GM12878 (cell line): ENCODE measurements at regions not wholly inside any gene's neighbourhood (a gene's known extent, or its start where the extent isn't known, plus 50 kb on each side); places are given as distances from the start of the nearest gene placed in this dataset.

Experiments
- ATAC-seq: fragments of 200-7000 bp; cut with Tn5 transposase; 3 replicates; pipeline ENCODE4 v1.9.1; 2020; ENCODE audit warnings: mild to moderate bottlenecking, moderate library complexity
- BruUV-seq: library from RNA; stranded (reverse); fragments of 400-500 nt; replicated peaks from 2 replicates; lab custom pipeline; 2021; lab: Mats Ljungman, UMichigan
- CTCF ChIA-PET: fragments of 300-600 bp; sonication (Branson Sonifier 250); formaldehyde crosslinking; extraction: SDS; loops from one replicate; lab custom pipeline; 2021; ENCODE audit warnings: inconsistent platforms; lab: Yijun Ruan, JAX
- POLR2A ChIA-PET: fragments of 350-600 bp; formaldehyde crosslinking; extraction: SDS; loops from one replicate; lab custom pipeline; 2021; ENCODE audit warnings: inconsistent platforms; lab: Charles Lee
- RAD21 ChIA-PET: fragments of 300-600 bp; sonication (Branson Sonifier 250); formaldehyde crosslinking; loops from one replicate; lab custom pipeline; 2023; ENCODE audit warnings: antibody characterized with exemption; ENCODE audit not compliant: unreplicated experiment; lab: Charles Lee
- SMC1A ChIA-PET: fragments of 300-600 bp; sonication (Branson Sonifier 250); formaldehyde crosslinking; loops from one replicate; lab custom pipeline; 2023; ENCODE audit not compliant: unreplicated experiment, uncharacterized antibody; lab: Charles Lee
- DNase-seq: peaks from one replicate; pipeline ENCODE4 v3.0.0-alpha.2; 2011; ENCODE audit warnings: low read depth, low spot score
- FAIRE-seq: peaks from 3 replicates; lab custom pipeline; 2011; peaks lifted over from hg19 to GRCh38; lab: Jason Lieb, UNC
- H2AFZ ChIP-seq: 2 replicates; pipeline ENCODE4 v1.6.0; 2011; ENCODE audit warnings: low read depth, low read length, control low read depth; ENCODE audit not compliant: control insufficient read depth
- H3K27ac ChIP-seq: 2 replicates; pipeline ENCODE4 v1.5.1; 2011; ENCODE audit warnings: control low read depth; ENCODE audit not compliant: control insufficient read depth, insufficient read depth
- H3K27me3 ChIP-seq, 2 experiments: replicated peaks in 1 of 2; 2 replicates each; pipeline versions ENCODE4 v1.6.0 to v1.6.1; 2011; ENCODE audit warnings: low read length in 1 of 2; ENCODE audit not compliant: control insufficient read depth in 2 of 2, insufficient read depth in 2 of 2
- H3K36me3 ChIP-seq, 2 experiments: 2 replicates each; pipeline ENCODE4 v1.5.1; 2011; ENCODE audit warnings: low read length in 1 of 2; ENCODE audit not compliant: control insufficient read depth in 2 of 2, insufficient read depth in 2 of 2
- H3K4me1 ChIP-seq: 2 replicates; pipeline ENCODE4 v1.6.1; 2011; ENCODE audit warnings: mild to moderate bottlenecking, low read length, moderate library complexity, mixed read lengths; ENCODE audit not compliant: control insufficient read depth, insufficient read depth
- H3K4me2 ChIP-seq: 2 replicates; pipeline ENCODE4 v1.6.0; 2011; ENCODE audit warnings: control low read depth; ENCODE audit not compliant: control insufficient read depth, insufficient read depth
- H3K4me3 ChIP-seq: fragments of 200-600 bp; sonication (generic); 2 replicates; pipeline ENCODE4 v1.5.1; 2016
- H3K79me2 ChIP-seq: 2 replicates; pipeline ENCODE4 v1.6.0; 2011; ENCODE audit warnings: low read length; ENCODE audit not compliant: control insufficient read depth, insufficient read depth
- H3K9ac ChIP-seq: 2 replicates; pipeline ENCODE4 v1.8.0; 2011; ENCODE audit warnings: low read length, control low read depth, mixed read lengths; ENCODE audit not compliant: control insufficient read depth, insufficient read depth
- H3K9me3 ChIP-seq: replicated peaks from 3 replicates; pipeline ENCODE4 v1.5.1; 2011; ENCODE audit warnings: mild to moderate bottlenecking, low read length; ENCODE audit not compliant: control insufficient read depth, insufficient read depth
- H4K20me1 ChIP-seq: 2 replicates; pipeline ENCODE4 v1.6.0; 2011; ENCODE audit not compliant: control insufficient read depth, insufficient read depth
- BCL11A ChIP-seq: IDR thresholded peaks from 2 replicates; pipeline ENCODE4 v1.6.1; 2011; ENCODE audit warnings: low read depth, low read length
- BRCA1 ChIP-seq: IDR thresholded peaks from 2 replicates; pipeline ENCODE4 v1.6.1; 2011; ENCODE audit warnings: low read depth, low read length, improper control_type of control experiment
- CBX3 ChIP-seq: fragments of 200-600 bp; sonication (generic); IDR thresholded peaks from 2 replicates; pipeline ENCODE4 v1.6.1; 2016; ENCODE audit warnings: low read depth, borderline replicate concordance
- EED ChIP-seq: sonication (generic); IDR thresholded peaks from 2 replicates; pipeline ENCODE4 v1.6.1; 2016; ENCODE audit warnings: antibody characterized with exemption, low read depth
- ETV6 ChIP-seq, 2 experiments: fragments of 450-650 bp in 1 of 2; IDR thresholded peaks in 1 of 2; conservative IDR thresholded peaks in 1 of 2; 2 replicates each; pipeline ENCODE4 v1.6.1; 2014; ENCODE audit warnings: antibody characterized with exemption in 1 of 2, borderline replicate concordance in 1 of 2, low read depth in 1 of 2, mild to moderate bottlenecking in 1 of 2, moderate library complexity in 1 of 2
- JUND ChIP-seq: IDR thresholded peaks from 2 replicates; pipeline ENCODE4 v1.6.1; 2012; ENCODE audit warnings: low read depth, mild to moderate bottlenecking, low read length, improper control_type of control experiment, moderate library complexity
- PML ChIP-seq: IDR thresholded peaks from 2 replicates; pipeline ENCODE4 v1.6.1; 2012; ENCODE audit warnings: low read length, inconsistent platforms
- SIX5 ChIP-seq: IDR thresholded peaks from 2 replicates; pipeline ENCODE4 v1.6.1; 2011; ENCODE audit warnings: mild to moderate bottlenecking, low read depth, low read length, moderate library complexity; ENCODE audit not compliant: severe bottlenecking
- TCF3 ChIP-seq: IDR thresholded peaks from 2 replicates; pipeline ENCODE4 v1.6.1; 2012; ENCODE audit warnings: low read depth, mild to moderate bottlenecking, low read length, borderline replicate concordance; ENCODE audit not compliant: insufficient read depth
- ZNF207 ChIP-seq: fragments of 450-650 bp; IDR thresholded peaks from 2 replicates; pipeline ENCODE4 v1.6.1; 2014; ENCODE audit warnings: antibody characterized with exemption, mild to moderate bottlenecking, borderline replicate concordance
- WGBS: methylation state at CpG from one replicate; pipeline ENCODE4 v1.1.6; 2016; ENCODE audit warnings: low lambda C conversion rate; ENCODE audit not compliant: insufficient replicate concordance, insufficient coverage; ENCODE audit errors: missing lambda C conversion rate; 5-methylcytosine and 5-hydroxymethylcytosine counted together
- in situ Hi-C: fragments of 300-500 bp; cut with MboI; formaldehyde crosslinking; loops from 9 replicates; pipeline ENCODE4 v1.14.3; 2018; ENCODE audit warnings: mixed read lengths
- intact Hi-C: fragments of 100-400 bp; cut with micrococcal nuclease; formaldehyde crosslinking; loops from one replicate; pipeline ENCODE4 v1.14.2; 2022; ENCODE audit not compliant: unreplicated experiment
- TF ChIP-seq, protein P1 (sequence below): IDR thresholded peaks from 2 replicates; pipeline ENCODE4 v1.6.1; 2012; ENCODE audit warnings: mild to moderate bottlenecking, low read depth, low read length
- TF ChIP-seq, protein P2 (sequence below): fragments of 450-650 bp; IDR thresholded peaks from 2 replicates; pipeline ENCODE4 v1.6.1; 2017; ENCODE audit warnings: antibody characterized with exemption, mild to moderate bottlenecking, moderate library complexity
- TF ChIP-seq, protein P3 (sequence below), 3 experiments: IDR thresholded peaks in 2 of 3; conservative IDR thresholded peaks in 1 of 3; 2 replicates each; pipeline ENCODE4 v1.5.1; 2011; ENCODE audit warnings: low read depth in 3 of 3, low read length in 3 of 3, mild to moderate bottlenecking in 3 of 3, control low read depth in 2 of 3, moderate library complexity in 2 of 3, inconsistent platforms in 1 of 3, mixed read lengths in 1 of 3; ENCODE audit not compliant: control insufficient read depth in 2 of 3, insufficient read depth in 1 of 3; ENCODE audit errors: extremely low read depth in 1 of 3
- TF ChIP-seq, protein P4 (sequence below): fragments of 450-650 bp; IDR thresholded peaks from 2 replicates; pipeline ENCODE4 v1.6.1; 2014; ENCODE audit warnings: mild to moderate bottlenecking

DNA sequence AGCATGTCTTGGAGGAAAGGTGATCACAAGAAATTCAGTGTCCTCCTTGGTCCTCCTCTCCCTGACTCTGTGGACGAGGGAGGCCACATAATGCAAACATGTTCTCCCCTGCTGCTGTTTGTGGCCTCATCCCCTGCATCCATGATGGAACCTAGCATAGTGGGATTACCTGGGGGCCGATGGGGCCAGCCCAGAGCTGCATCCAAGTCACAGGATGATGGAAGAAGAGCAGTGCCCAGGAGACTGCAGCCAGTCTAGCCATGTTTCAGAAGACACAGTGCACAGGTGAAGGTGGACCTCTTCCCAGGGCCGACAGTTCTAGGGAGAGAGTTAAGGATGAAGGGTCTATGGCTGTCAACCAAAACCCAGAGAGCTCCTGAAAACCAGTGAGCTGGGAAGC lies 213.6 kb upstream of the B3GAT1 start (continued):
- TF ChIP-seq BRCA1: no peak

DNA sequence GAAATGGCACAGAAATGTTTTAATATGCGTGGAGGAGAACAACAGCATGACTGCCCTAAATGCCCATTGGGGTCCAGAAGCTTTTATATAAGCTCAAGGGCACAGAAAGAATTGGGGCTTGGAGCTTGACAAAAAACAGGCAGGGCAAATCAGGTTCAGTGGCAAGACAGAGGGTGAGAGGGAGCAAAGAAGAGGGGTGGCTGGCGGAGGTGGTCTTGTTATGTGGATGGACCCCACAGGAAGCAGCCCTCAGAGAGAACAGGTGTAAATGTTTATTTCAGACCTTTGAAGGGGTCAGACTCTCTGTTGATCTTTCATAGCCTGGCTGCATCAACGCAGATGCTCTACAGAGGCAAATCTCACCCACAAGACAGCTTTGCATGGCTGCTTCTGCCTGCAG lies 213.1 kb upstream of the B3GAT1 start:
- intact Hi-C loops: no loop called here
- FAIRE-seq (no peak), DNase-seq (no peak)
- no peak overlapping the region for H3K4me2 ChIP-seq
- H3K9ac ChIP-seq: no peak overlapping the region
- WGBS: 0% methylated on average over 3 of the region's 3 CpGs
- no peaks in the 10 kb centered on the region for H3K36me3 ChIP-seq
- TF ChIP-seq JUND: no peak
- TF ChIP-seq CBX3: no peak
- TF ChIP-seq PML: no peak
- TF ChIP-seq EED: no peak
- TF ChIP-seq, protein P1, sequence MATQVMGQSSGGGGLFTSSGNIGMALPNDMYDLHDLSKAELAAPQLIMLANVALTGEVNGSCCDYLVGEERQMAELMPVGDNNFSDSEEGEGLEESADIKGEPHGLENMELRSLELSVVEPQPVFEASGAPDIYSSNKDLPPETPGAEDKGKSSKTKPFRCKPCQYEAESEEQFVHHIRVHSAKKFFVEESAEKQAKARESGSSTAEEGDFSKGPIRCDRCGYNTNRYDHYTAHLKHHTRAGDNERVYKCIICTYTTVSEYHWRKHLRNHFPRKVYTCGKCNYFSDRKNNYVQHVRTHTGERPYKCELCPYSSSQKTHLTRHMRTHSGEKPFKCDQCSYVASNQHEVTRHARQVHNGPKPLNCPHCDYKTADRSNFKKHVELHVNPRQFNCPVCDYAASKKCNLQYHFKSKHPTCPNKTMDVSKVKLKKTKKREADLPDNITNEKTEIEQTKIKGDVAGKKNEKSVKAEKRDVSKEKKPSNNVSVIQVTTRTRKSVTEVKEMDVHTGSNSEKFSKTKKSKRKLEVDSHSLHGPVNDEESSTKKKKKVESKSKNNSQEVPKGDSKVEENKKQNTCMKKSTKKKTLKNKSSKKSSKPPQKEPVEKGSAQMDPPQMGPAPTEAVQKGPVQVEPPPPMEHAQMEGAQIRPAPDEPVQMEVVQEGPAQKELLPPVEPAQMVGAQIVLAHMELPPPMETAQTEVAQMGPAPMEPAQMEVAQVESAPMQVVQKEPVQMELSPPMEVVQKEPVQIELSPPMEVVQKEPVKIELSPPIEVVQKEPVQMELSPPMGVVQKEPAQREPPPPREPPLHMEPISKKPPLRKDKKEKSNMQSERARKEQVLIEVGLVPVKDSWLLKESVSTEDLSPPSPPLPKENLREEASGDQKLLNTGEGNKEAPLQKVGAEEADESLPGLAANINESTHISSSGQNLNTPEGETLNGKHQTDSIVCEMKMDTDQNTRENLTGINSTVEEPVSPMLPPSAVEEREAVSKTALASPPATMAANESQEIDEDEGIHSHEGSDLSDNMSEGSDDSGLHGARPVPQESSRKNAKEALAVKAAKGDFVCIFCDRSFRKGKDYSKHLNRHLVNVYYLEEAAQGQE: no peak
- no peak for TF ChIP-seq TCF3
- TF ChIP-seq SIX5: no peak
- no peak for TF ChIP-seq BCL11A
- TF ChIP-seq, protein P2, sequence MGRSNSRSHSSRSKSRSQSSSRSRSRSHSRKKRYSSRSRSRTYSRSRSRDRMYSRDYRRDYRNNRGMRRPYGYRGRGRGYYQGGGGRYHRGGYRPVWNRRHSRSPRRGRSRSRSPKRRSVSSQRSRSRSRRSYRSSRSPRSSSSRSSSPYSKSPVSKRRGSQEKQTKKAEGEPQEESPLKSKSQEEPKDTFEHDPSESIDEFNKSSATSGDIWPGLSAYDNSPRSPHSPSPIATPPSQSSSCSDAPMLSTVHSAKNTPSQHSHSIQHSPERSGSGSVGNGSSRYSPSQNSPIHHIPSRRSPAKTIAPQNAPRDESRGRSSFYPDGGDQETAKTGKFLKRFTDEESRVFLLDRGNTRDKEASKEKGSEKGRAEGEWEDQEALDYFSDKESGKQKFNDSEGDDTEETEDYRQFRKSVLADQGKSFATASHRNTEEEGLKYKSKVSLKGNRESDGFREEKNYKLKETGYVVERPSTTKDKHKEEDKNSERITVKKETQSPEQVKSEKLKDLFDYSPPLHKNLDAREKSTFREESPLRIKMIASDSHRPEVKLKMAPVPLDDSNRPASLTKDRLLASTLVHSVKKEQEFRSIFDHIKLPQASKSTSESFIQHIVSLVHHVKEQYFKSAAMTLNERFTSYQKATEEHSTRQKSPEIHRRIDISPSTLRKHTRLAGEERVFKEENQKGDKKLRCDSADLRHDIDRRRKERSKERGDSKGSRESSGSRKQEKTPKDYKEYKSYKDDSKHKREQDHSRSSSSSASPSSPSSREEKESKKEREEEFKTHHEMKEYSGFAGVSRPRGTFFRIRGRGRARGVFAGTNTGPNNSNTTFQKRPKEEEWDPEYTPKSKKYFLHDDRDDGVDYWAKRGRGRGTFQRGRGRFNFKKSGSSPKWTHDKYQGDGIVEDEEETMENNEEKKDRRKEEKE: no peak
- TF ChIP-seq ZNF207: no peak
- TF ChIP-seq, protein P3, sequence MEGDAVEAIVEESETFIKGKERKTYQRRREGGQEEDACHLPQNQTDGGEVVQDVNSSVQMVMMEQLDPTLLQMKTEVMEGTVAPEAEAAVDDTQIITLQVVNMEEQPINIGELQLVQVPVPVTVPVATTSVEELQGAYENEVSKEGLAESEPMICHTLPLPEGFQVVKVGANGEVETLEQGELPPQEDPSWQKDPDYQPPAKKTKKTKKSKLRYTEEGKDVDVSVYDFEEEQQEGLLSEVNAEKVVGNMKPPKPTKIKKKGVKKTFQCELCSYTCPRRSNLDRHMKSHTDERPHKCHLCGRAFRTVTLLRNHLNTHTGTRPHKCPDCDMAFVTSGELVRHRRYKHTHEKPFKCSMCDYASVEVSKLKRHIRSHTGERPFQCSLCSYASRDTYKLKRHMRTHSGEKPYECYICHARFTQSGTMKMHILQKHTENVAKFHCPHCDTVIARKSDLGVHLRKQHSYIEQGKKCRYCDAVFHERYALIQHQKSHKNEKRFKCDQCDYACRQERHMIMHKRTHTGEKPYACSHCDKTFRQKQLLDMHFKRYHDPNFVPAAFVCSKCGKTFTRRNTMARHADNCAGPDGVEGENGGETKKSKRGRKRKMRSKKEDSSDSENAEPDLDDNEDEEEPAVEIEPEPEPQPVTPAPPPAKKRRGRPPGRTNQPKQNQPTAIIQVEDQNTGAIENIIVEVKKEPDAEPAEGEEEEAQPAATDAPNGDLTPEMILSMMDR (IDR thresholded peaks at IDR 0.05 in 2 of 3, conservative IDR thresholded peaks at IDR 0.05 in 1 of 3; ENCODE audit: control insufficient read depth in 2 of 3, extremely low read depth in 1 of 3, insufficient read depth in 1 of 3, low read depth in 3 of 3, low read length in 3 of 3): no peak
- TF ChIP-seq ETV6 (conservative IDR thresholded peaks at IDR 0.05 in 1 of 2, IDR thresholded peaks at IDR 0.05 in 1 of 2; ENCODE audit: borderline replicate concordance in 1 of 2, low read depth in 1 of 2): no peak
- TF ChIP-seq, protein P4, sequence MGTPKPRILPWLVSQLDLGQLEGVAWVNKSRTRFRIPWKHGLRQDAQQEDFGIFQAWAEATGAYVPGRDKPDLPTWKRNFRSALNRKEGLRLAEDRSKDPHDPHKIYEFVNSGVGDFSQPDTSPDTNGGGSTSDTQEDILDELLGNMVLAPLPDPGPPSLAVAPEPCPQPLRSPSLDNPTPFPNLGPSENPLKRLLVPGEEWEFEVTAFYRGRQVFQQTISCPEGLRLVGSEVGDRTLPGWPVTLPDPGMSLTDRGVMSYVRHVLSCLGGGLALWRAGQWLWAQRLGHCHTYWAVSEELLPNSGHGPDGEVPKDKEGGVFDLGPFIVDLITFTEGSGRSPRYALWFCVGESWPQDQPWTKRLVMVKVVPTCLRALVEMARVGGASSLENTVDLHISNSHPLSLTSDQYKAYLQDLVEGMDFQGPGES: no peak
- TF ChIP-seq, all 136 proteins: peak for 0
- CTCF ChIA-PET: no interaction called here
- Histone ChIP-seq H3K4me3 (no peak overlapping the region), H2AFZ (no peak overlapping the region), H3K9me3 (no peaks in the 10 kb centered on the region), H3K27me3 (peaks cover 0 to 3% of the 10 kb centered on the region in 2 experiments; a peak in 2 of 4 replicates), H4K20me1 (no peaks in the 10 kb centered on the region), H3K27ac (no peak overlapping the region), H3K4me1 (no peaks in the 10 kb centered on the region), H3K79me2 (no peaks in the 10 kb centered on the region)
- POLR2A ChIA-PET: no interaction called here
- BruUV-seq: no TSS peak
- ATAC-seq: no peak
- in situ Hi-C loops: no loop called here
- SMC1A ChIA-PET: no interaction called here
- RAD21 ChIA-PET: no interaction called here
